Glomerular visceral epithelial cell (primary cell): ENCODE measurements at regions not wholly inside any gene's neighbourhood (a gene's known extent, or its start where the extent isn't known, plus 50 kb on each side); places are given as distances from the start of the nearest gene placed in this dataset.

Experiments
- DNase-seq: peaks from one replicate; pipeline ENCODE4 v3.0.0-alpha.2; 2016; ENCODE audit errors: extremely low spot score

DNA sequence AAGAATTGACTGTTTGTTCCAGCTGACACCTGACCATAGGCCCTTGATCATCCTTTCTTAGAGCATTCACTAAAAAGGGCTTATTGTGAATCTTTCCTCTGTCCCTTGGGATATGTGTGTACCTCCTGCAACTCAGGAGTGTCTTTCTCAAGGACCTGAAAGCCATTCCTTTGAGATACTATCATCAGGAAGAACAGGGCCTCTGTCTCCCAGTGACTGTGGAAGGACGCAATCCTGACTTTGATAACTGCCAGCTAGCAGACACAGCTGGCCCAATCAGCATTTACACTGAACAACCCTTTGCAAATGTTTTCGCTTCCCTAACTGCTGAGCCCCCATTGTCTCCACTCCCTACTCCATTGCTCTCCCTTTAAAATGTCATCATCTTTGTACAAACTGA lies 144.4 kb downstream of the RMI1 start:
- no peak for DNase-seq

DNA sequence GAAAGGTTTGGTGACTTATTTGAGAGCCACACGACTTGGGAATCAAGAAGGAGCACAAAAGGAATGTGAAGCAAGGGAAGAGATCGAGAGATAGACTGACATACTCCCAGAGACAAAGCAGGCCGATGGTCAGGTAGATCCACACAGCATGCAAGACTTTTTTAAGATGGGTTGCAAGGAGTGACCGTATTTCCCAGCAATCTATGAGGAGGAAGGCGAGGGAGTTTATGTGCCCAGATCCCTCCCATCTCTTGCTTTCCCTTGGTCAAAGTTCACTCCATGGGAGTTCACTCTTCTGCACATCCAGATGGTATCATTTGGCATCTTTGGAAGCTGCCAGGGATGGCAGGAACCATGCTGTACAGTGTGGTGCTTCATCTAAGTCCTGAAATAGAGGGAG lies 148.9 kb downstream of the RMI1 start:
- DNase-seq = no peak

DNA sequence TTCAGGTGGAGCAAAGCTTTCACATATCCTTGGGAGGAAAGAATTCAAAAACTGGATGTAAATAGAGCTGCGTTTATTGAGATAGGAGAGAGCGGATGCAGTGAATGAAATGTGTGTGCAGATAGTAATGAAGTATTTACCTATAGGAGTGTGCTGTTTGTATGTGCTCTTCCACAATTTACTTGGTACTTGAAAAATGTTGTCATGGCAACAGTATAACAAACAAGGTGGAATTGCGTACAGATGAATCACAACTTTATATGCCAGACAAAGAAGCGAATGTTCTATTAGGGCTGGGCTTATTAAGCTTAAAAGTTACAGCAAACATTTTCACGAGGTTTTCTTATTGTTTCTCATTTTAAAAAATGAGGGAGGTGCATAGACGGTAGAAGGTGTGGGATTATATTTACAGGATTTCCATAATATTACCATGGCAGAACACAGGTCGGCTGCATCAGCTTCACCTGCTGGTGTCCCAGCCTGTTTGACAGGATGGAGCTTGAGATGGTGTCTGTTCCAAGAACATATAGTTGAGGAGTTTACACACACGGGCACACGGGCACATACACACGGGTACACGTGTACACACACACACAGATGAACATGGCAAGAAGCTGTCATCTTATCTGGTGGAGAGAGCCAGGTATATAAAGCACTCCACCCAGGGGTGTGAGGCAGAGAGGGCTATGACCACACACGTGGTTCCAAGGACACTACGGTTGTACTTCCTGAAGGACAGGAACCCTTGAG lies 155.7 kb downstream of the RMI1 start:
- no peak for DNase-seq

DNA sequence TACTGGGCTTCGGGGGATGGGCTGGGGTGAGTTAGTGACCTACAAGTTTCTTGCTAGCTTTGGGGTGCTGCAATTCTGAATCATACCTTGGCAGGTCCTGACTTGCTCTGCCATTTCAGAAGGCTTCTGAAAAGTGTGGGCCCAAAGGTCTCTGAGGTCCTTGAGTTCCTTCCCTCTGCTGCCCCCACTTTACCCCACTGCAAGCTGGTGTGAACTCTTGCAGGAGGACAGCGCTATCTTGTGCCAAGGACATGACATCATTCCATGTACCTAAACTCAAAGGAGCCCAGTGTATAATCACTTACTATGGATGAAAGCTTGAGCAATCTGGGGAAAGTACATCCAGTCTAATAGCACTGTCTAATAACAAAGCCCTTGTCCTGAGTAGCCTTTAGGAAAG lies 157.4 kb downstream of the RMI1 start:
- DNase-seq = peak; percentile 21

DNA sequence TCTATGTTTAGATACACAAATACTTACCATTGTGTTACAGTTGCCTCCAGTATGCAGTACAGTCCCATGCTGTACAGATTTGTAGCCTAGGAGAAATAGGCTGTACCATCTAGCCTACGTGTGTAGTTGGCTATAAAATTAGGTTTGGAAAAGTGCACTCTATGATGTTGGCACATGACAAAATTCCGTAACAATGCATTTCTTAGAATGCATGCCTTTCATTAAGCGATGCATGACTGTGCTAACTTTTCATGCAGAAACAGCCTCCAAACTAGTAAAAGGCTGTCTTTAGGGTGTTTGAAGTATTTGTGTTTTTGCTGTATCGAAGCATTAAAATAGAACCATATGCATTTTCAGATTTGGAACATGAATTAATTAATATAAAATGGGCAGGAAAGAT lies 157.9 kb downstream of the RMI1 start:
- peak; percentile 5 for DNase-seq

DNA sequence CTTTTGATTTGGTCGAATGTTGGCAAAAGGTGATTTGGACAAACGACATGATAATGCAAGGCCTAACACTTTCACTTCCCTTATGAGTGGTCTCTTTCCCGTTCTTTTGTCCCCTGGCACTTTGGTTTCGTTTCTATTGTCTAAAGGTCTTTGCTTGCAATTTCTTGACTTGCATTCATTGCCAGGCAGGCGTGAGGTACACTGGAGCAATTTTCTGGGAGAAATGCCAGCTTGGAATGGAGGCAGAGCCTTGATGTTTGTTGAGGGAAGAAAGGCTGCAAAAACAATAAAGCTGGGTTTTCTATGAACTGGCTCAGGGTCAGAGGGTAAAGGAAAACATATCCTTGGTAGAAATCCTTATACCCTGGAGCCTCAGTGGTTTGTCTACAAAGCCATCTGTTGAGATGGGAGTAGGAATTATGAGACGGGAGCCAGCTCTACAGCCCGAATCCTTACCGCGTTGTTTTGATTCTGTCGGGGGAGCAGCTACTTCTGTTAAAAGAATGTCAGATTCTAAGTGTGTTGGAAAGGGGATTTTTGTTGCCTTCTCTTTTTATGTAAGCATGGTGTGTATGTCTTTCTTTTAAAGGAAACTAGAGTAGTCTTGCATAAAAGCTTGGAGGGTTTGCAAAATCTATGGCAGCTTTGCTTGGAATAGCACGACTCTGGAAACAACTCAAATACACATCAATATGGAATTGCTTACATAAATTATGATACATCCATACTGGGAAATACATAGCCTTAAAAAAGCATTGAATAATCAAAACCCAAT lies 158.9 kb downstream of the RMI1 start:
- DNase-seq = peak; percentile 11

DNA sequence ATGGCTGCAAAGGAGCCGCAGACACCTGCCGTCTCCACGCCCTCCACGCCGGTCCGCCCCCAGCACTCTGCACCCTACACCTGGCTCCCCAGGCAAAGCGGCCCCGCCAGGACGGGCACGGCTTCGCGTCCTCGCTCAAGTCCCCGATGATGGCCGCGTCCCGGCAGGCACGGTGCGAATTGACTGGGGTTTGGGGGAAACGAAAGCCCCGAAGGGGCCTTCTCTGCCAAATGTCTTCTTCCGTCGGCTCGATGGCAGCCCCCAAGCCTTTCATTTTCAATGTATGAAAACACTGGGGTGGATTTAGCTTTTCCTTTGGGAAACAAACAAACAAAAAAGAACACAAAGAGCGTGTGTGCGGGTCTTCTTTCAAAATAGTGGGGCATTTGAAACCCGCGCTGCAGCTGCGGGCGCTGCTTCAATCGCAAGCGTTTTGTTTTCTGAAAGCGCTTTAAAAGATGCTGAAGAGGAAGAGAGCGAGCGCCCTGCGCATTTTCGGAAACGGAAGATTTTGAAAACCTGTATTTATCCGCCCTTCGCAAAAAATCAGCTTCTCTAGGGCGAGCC lies 160.0 kb downstream of the RMI1 start:
- no peak for DNase-seq

DNA sequence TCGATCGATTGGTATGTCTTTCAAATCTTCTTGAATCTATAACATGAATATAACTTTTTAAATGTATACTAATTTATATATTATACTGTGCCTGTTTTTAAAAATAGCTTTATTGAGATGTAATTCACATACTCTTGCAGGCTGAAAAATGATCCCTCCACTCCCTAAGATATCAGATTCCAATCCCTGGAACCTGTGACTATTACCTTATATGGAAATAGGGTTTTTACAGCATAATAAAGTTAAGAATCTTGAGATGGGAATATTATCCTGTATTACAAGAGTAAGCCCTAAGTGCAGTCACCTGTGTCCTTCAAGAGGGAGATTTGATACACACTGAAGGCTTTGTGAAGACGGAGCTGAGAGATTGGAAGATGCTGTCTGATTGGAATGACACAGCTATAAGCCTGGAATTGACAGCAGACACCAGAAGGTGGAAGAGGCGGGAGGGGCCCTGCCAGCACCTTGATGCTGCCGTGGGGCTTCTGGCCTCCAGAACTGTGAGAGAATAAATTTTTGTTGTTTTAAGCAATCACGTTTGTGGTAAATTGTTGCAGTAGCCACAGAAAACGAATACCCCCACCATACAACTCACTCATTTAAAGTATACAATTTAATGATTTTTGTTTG lies 161.3 kb downstream of the RMI1 start:
- DNase-seq = no peak

DNA sequence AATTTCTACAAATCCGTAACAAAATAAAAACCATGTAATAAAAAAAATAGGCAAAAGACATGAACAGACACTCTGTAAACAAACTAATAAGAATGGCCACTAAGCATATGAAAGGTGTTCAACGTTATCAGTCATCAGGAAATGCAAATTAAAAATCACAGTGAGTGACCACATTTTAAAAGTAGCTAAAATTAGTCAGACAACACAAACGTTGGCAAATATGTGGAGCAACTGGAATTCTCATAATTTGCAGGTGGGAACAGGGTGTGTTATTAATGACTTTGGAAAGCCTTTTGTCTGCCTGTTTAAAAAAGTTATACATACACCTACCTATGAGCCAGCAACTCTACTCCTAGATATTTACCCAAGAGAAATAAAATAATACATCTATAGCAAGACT lies 164.4 kb downstream of the RMI1 start:
- DNase-seq = no peak

DNA sequence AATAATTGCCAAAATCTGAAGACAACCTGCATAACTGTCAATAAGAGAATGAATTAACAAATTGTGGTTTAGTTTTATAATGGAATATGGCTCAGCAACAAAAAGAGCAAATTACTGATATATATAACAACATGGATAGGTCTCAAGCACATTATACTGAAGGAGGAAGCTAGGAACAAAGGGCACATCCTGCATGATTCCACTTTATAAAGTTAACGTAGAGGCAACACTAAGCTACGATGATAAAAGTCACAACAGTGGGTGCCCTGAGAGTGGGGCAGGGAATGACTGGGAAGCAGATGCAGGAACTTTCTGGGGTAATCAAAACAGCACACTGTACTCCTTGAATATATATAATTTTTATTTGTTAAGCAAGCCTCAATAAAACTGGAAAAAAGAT lies 165.2 kb downstream of the RMI1 start:
- DNase-seq = no peak

DNA sequence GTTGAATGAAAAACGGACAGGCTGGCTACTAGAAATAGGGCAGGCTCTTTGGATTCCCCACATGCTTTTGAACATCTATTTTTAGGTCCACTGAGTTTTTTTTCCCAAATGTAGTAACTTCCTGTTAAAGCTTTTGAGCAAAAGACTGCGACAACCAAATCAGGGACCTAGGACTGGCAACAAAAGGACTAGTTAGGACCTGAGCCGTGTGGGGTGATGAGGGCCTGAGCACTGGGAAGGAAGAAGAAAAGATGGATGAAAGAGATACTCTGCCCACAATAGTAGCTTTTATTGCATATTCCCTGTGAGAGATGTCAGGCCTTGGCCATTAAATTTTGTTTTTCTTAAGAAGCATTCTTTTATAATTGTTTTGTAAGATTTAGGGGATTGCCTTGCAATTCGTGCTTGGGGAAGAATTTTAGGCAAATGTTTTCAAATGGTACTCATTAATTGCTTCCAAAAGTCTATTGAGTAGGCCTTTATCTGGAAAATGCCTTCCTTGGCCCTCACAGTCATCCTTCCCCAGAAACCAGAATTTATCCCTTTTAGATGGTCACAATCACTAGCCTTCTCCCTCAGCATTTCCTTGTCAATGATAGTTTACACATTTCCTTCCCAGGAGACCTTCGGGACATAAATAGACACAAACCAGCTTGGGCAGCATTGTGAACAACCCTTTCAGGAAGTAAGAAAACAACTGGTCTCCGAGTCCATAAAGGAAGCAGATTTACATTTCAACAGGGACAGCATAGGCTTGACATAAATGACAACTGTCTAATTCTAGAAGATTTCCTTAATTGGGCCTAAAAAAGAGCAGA lies 166.5 kb downstream of the RMI1 start:
- DNase-seq = no peak

DNA sequence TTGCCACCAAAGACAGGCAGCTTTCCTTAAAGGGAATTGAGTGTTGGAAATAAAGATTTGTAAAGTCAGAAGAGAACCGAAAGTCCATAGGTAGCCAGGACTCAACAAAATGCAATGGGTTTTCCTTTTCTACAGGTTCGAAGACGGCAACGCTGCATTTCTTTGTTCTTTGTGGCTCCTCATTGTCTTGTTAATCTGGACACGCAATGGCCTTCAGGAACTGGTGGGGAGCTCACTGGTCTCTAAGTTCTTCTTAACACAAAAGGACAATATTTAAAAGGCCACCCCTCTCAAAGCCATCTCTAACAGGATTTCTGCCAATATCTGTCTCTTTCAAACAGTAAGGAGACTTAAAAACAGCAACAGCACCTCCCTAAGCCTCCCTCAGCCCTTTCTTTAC lies 170.6 kb downstream of the RMI1 start:
- DNase-seq = no peak

DNA sequence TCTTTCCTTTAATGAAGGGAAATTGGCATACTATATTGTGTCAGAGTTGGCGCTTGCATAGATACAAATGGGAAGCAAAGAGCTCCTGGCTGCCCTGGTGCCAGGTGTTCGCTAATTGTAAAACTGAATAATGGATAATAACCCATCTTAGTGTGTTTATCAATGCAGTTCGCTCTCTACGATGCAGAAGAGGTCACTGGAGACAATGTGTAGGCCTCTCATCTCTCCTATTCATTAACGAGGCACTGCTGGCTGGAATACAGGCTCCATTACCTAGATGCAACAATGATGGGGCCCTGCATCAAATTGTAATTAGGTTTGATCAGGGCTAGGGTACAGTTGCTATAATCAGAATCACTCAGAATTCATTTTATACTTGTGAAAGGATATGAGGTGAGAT lies 171.0 kb downstream of the RMI1 start:
- DNase-seq = no peak

DNA sequence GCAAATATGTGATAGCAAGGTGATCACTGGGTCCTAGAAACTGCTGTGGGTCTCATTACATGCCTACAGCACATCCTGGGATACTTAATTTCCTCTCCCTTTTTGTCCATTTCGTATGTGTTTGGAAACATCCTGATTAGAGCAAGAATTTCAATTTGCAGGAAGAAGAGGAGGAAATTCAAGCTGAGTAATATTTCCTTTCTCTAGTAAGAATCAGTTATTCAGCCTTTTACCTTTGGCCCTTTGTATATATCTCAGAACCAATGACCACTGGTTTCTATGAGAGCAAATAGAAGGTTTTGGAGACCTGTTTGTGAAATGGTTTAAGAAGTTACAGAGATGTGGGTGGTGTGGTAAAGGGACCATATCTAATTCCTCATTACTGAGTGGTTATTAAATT lies 171.6 kb downstream of the RMI1 start:
- no peak for DNase-seq

DNA sequence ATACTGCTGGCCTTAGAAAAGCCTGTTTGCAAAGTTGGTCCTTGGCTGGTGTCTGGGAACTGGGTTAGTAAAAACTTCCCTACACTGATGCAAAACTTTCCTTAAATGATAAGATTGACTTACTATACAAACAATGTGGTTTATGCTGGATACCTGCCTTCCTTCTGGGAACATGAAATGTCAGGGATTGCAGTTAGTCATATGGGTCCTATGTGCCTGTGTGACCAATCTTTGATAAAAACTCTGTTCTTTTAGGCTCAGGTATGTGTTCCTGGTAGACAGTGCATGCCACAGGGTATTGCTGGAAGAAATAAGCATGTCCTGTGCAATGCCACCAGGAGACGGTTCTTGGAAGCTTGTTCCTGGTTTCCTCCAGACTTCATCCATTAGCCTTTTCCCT lies 173.3 kb downstream of the RMI1 start:
- peak; percentile 31 for DNase-seq

DNA sequence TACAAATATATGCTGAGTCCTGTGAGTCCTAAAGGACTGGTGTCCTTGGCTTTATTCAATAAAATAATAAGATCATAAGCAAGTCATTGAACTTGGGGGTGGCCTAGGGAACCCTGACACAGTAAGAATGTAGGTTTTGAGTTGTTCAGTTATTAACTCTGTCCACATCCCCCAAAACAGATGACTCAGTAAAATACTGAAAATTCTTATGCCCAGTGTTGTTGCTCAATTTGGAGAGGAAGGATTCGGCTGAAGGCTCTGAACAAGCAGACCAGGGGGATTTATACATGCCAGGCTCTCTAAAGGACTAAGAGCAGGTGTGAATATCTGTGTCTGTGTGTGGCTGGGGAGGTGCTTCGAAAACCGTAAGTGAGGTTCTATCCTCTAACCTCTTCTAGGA lies 173.7 kb downstream of the RMI1 start:
- peak; percentile 44 for DNase-seq

DNA sequence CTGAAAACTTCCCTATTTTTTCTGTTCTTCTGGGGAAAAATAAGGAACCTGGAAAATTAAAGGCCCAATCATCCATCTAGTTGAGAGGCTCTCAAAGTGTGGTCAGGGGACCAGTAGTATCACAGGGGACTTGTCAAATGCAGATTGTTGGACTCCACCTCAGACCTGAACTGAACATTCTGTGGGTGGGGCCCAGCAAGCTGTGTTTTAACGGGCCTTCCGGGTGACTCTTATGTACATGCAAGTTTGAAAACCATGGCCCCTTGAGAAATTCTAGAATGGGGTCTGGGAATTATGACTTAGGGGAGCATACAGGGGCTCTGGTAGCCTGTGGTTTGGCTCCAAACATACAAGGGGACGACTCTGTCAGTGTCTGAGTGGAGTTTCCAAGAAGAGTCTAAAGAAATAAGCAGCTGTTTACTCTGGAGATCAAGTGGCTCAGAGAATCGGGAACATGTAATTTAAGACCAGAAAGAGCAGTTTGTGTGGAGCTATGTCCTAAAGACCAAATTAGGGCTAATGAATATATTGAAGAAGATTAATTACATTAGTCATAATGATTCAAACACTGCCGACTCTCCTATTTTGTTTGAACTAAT lies 177.4 kb downstream of the SLC28A3 start:
- DNase-seq = no peak

DNA sequence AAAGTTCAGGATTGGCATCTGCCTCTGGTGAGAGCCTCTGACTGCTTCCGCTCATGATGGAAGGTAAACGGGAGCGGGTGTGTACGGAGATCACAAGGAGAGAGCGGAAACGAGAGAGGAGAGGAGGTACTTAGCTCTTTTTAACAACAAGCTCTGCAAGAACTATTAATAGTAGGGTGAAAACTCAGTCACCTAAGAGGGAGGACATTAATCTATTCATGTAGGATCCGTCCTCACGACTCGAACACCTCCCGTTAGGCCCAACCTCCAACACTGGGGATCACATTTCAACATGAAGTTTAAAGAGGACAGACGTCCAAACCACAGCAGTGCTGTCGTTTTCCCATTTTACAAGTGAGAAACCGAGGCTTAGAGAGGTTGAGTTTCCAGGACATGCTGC lies 173.7 kb downstream of the SLC28A3 start:
- DNase-seq = no peak

DNA sequence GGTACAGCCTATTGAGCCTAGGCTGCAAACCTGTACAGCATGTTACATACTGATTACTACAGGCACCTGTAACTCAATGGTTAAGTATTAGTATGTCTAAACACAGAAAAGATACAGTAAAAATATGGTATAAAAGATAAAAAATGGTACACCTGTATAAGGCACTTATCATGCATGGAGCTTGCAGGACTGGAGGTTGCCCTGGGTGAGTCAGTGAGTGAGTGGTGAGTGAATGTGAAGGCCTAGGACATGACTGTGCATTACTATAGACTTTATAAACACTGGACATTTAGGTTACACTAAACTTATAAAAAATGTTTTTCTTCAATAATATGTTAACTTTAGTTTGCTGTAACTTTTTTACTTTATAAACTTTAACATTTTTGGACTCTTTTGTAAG lies 171.3 kb downstream of the SLC28A3 start:
- peak; percentile 42 for DNase-seq

DNA sequence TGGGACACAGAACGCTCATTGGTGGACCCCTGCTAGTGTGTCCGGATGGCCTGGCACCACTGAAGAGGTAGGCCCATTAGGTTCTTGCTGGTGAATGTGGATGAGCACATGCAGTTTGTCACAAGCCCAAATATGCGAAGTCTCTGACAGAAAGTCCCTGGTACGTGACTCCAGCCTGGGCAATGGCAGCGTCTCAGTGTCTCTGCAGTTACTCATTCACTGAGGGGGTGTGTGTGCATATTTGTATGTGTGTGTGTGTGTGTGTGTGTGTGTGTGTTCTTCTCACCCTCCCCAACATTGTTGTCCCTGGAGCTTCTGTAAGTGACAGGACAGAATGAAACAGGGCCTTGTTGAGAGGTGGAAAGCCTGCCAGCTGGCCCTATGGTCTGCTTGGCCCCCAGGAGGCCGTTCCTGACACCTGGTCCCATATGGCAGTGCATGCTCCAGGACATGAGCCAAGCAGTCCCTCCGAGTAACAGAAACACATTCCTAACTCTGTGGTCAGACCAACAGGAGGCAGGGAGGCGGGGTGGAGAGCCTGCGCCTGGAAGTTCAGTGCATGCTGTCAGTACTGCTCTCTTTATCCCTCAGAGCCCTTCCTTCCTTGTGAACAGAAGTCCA lies 169.9 kb downstream of the SLC28A3 start:
- DNase-seq = peak; percentile 96

DNA sequence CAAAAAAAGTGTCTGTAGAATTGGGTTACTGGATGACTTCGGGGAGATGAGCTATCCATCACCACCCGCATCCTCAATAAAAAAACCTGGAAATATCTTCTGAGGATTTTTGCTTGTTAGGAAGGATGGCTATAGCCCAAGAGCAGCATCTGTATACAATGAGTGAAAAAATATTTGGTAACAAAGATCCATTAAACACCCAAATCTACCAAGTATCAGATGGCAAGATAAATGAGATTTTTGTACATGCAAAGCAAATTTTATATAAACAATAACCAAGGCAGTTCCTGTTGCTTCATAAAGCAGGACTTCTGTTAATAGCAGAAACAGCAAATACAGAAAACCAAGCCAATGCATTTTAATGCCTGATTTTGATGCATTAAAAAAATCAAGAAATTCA lies 166.6 kb downstream of the SLC28A3 start:
- DNase-seq = no peak
